ENCODE measurements at regions not wholly inside any gene's neighbourhood (a gene's known extent, or its start where the extent isn't known, plus 50 kb on each side); places are given as distances from the start of the nearest gene placed in this dataset.

DNA sequence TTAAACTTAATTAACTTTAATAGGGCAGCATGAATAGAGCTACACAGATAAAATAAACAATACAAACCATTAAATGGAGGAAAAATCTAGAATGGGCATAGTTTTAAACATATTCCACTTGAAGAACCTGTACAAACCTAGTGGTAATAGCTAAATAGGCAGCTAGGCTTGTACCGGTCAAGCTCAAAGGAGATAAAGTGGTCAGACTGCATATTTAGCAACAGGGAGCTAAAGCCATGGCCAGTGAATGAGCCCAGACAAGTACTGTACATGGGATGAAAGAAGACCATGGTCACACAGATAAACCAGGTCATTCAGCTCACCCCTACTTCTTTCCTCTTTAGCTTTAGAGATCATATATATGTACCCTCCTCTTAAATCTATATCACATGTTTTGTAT is 186.6 kb upstream of the KRR1 start:
- TF ChIP-seq, protein P1, sequence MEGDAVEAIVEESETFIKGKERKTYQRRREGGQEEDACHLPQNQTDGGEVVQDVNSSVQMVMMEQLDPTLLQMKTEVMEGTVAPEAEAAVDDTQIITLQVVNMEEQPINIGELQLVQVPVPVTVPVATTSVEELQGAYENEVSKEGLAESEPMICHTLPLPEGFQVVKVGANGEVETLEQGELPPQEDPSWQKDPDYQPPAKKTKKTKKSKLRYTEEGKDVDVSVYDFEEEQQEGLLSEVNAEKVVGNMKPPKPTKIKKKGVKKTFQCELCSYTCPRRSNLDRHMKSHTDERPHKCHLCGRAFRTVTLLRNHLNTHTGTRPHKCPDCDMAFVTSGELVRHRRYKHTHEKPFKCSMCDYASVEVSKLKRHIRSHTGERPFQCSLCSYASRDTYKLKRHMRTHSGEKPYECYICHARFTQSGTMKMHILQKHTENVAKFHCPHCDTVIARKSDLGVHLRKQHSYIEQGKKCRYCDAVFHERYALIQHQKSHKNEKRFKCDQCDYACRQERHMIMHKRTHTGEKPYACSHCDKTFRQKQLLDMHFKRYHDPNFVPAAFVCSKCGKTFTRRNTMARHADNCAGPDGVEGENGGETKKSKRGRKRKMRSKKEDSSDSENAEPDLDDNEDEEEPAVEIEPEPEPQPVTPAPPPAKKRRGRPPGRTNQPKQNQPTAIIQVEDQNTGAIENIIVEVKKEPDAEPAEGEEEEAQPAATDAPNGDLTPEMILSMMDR (conservative IDR thresholded peaks at IDR 0.05; ENCODE audit: low read depth in 2 of 2) = no peak
- no peak for TF ChIP-seq EZH2 (IDR thresholded peaks at IDR 0.05; ENCODE audit: low read depth, unreplicated experiment)
- TF ChIP-seq, protein P2, sequence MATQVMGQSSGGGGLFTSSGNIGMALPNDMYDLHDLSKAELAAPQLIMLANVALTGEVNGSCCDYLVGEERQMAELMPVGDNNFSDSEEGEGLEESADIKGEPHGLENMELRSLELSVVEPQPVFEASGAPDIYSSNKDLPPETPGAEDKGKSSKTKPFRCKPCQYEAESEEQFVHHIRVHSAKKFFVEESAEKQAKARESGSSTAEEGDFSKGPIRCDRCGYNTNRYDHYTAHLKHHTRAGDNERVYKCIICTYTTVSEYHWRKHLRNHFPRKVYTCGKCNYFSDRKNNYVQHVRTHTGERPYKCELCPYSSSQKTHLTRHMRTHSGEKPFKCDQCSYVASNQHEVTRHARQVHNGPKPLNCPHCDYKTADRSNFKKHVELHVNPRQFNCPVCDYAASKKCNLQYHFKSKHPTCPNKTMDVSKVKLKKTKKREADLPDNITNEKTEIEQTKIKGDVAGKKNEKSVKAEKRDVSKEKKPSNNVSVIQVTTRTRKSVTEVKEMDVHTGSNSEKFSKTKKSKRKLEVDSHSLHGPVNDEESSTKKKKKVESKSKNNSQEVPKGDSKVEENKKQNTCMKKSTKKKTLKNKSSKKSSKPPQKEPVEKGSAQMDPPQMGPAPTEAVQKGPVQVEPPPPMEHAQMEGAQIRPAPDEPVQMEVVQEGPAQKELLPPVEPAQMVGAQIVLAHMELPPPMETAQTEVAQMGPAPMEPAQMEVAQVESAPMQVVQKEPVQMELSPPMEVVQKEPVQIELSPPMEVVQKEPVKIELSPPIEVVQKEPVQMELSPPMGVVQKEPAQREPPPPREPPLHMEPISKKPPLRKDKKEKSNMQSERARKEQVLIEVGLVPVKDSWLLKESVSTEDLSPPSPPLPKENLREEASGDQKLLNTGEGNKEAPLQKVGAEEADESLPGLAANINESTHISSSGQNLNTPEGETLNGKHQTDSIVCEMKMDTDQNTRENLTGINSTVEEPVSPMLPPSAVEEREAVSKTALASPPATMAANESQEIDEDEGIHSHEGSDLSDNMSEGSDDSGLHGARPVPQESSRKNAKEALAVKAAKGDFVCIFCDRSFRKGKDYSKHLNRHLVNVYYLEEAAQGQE (IDR thresholded peaks at IDR 0.05; ENCODE audit: unreplicated experiment) = no peak
- TF ChIP-seq POLR2AphosphoS5 (IDR thresholded peaks at IDR 0.05; ENCODE audit: low read depth) = no peak
- TF ChIP-seq ZNF114 (CRISPR knock-in tag; IDR thresholded peaks at IDR 0.05) = no peak
- no peak for TF ChIP-seq EZH2phosphoT487 (IDR thresholded peaks at IDR 0.05; ENCODE audit: unreplicated experiment)
- no peak for TF ChIP-seq CREB1 (CRISPR knock-in tag; IDR thresholded peaks at IDR 0.05; ENCODE audit: low read depth)
- TF ChIP-seq ZNF331 (CRISPR knock-in tag; IDR thresholded peaks at IDR 0.05; ENCODE audit: low read depth) = no peak
- no peak for TF ChIP-seq STAT1 (IDR thresholded peaks at IDR 0.05; ENCODE audit: unreplicated experiment)
- TF ChIP-seq JUNB (IDR thresholded peaks at IDR 0.05; ENCODE audit: unreplicated experiment) = no peak
- TF ChIP-seq, protein P3, sequence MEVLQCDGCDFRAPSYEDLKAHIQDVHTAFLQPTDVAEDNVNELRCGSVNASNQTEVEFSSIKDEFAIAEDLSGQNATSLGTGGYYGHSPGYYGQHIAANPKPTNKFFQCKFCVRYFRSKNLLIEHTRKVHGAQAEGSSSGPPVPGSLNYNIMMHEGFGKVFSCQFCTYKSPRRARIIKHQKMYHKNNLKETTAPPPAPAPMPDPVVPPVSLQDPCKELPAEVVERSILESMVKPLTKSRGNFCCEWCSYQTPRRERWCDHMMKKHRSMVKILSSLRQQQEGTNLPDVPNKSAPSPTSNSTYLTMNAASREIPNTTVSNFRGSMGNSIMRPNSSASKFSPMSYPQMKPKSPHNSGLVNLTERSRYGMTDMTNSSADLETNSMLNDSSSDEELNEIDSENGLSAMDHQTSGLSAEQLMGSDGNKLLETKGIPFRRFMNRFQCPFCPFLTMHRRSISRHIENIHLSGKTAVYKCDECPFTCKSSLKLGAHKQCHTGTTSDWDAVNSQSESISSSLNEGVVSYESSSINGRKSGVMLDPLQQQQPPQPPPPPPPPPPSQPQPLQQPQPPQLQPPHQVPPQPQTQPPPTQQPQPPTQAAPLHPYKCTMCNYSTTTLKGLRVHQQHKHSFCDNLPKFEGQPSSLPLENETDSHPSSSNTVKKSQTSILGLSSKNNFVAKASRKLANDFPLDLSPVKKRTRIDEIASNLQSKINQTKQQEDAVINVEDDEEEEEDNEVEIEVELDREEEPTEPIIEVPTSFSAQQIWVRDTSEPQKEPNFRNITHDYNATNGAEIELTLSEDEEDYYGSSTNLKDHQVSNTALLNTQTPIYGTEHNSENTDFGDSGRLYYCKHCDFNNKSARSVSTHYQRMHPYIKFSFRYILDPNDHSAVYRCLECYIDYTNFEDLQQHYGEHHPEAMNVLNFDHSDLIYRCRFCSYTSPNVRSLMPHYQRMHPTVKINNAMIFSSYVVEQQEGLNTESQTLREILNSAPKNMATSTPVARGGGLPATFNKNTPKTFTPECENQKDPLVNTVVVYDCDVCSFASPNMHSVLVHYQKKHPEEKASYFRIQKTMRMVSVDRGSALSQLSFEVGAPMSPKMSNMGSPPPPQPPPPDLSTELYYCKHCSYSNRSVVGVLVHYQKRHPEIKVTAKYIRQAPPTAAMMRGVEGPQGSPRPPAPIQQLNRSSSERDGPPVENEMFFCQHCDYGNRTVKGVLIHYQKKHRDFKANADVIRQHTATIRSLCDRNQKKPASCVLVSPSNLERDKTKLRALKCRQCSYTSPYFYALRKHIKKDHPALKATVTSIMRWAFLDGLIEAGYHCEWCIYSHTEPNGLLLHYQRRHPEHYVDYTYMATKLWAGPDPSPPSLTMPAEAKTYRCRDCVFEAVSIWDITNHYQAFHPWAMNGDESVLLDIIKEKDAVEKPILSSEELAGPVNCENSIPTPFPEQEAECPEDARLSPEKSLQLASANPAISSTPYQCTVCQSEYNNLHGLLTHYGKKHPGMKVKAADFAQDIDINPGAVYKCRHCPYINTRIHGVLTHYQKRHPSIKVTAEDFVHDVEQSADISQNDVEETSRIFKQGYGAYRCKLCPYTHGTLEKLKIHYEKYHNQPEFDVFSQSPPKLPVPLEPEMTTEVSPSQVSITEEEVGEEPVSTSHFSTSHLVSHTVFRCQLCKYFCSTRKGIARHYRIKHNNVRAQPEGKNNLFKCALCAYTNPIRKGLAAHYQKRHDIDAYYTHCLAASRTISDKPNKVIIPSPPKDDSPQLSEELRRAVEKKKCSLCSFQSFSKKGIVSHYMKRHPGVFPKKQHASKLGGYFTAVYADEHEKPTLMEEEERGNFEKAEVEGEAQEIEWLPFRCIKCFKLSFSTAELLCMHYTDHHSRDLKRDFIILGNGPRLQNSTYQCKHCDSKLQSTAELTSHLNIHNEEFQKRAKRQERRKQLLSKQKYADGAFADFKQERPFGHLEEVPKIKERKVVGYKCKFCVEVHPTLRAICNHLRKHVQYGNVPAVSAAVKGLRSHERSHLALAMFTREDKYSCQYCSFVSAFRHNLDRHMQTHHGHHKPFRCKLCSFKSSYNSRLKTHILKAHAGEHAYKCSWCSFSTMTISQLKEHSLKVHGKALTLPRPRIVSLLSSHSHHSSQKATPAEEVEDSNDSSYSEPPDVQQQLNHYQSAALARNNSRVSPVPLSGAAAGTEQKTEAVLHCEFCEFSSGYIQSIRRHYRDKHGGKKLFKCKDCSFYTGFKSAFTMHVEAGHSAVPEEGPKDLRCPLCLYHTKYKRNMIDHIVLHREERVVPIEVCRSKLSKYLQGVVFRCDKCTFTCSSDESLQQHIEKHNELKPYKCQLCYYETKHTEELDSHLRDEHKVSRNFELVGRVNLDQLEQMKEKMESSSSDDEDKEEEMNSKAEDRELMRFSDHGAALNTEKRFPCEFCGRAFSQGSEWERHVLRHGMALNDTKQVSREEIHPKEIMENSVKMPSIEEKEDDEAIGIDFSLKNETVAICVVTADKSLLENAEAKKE (CRISPR knock-in tag; IDR thresholded peaks at IDR 0.05) = no peak

All from GM23338 (cell line).